ENCODE measurements at regions not wholly inside any gene's neighbourhood (a gene's known extent, or its start where the extent isn't known, plus 50 kb on each side); places are given as distances from the start of the nearest gene placed in this dataset.
"Not testable (repeated sequence)": the region's sequence is repeated elsewhere in the genome, so short reads cannot be mapped to it uniquely, and the experiment has no call there.

DNA sequence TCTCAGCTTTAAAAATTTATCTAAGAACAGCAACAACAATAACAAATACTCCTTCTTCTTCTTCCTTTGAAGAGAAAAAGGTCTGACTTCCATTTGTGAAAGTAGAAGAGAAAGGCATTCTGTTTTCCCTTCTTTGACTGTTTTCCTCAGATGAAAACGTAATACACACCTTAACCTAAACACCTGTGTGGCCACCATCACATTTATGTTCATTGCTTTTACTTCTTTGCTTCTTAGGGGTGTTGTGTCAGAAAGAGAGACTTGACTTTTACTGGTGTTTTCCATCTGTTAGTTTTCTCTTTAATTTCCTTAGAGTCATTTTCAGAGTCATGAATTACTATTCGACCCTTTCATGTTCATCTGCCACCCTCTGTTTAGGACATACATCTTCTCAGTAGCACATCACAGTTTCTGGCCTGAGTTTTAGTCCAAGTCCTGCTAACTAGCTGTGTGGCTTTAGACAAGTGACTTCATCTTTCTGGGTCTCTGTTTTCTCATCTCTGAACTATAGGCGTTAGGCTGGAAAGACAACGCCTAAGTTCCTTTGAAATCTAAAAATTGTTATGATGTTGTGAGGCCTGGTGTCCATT is 283.8 kb downstream of the GATA3 start:
- DNase-seq (ENCODE audit: low read depth), result no peak

- DNase-seq (ENCODE audit: low read depth), result no peak
Observed at GRCh38 chr10:8344756-8345155, 290.3 kb downstream of the GATA3 start.

DNA sequence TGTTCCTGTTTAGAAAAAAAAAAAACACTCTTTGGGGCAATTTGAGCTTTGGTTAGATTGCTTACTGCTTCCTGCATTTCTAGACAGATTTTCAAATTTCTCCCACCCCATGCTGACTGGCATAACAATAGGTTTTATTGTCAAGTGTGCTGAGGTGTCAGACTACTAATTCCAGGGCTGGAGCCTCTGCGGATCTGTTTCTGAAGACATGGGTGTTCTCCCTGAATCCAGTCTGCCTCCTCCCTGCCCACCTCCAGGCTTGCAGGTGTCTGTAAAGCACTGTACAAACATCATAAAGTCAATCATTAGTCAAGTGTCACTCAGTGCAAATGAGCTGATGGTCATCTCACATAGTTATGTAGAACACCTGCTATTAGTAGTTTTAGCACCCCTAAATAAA is 292.4 kb downstream of the GATA3 start:
- no peak for DNase-seq (ENCODE audit: low read depth)

- not testable (repeated sequence) for DNase-seq (ENCODE audit: low read depth)
Observed at GRCh38 chr10:8347614-8348013, 293.1 kb downstream of the GATA3 start.

- DNase-seq (ENCODE audit: low read depth), result no peak
Observed at GRCh38 chr10:8349610-8350249, 295.2 kb downstream of the GATA3 start.

DNA sequence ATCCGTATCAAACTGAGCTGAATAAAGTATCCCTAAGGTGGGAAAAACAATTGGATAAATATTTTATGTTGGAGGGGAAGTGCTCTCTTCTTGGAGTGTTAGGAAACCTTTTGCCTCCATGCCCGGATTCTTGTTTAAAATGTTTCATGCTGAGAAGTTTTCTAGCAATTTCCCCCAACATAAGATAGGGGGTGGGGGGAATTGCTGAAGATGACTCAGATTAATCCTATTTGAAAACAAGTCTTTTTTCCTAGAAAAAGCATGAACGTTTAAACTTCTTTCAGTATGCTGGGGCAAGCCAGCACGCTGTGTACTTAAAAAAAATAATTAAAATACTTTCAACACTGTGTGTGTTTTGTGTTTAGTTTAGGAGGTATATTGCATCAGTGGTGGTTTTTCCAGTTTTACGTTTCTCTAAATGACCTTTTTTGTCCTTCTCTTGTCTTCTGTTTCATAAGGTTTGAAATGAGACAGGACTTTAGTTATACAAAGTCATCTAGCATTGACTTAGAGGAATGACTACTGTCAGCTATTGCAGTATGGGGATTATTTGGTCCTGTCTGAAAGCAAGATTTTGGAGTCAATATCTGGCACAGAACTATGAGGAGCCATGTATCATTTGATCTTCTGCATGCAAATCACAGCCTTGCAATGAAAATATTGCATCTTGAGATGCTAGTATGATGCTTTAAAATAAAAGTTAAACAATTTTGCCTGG is 295.9 kb downstream of the GATA3 start:
- no peak for DNase-seq (ENCODE audit: low read depth)

DNA sequence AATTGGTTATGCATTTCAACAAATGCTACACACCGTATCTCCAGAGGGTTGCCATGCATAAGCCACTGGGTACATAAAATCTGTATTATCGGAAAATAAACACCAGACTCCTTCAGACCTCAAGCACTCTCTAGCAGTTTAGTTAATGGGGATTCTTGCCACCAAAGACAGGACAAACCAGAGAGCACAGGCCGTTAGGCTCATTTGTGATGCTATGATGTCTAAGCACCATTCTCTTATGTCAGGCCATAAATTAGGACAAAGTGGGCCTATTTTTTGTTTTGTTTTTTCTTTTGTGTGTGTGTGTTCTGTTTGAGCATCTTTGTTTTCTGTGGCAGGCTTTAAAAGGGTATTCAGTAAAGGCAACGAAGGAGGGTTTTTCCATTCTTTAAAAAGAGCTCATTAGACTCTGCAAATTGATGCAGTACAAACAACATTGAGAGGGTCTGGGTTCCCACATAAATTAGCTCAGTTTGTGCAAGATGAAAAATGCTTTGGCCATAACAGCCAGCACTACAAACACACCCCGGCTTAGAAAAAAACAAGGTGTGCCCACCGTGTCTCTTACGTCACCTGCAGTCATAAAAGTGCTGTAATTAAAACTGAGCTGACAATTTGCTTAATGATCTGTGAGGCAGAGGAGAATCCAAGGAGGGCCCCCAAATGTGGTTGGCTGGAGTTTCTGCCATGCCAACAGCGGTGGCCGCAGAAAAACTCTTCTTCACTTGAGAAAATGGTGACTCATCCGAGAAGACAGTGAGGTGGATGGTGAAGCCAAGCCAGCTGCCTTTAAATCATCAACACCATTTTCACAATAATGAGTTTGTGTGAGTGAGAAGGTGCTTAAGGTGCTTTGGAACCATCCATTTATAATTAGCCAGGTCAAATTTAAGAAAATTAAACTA is 297.9 kb downstream of the GATA3 start:
- no peak for DNase-seq (ENCODE audit: low read depth)

- DNase-seq (ENCODE audit: low read depth), result no peak
Observed at GRCh38 chr10:8356283-8356682, 301.8 kb downstream of the GATA3 start.

- DNase-seq (ENCODE audit: low read depth), result no peak
Observed at GRCh38 chr10:8359467-8359866, 305.0 kb downstream of the GATA3 start.

DNA sequence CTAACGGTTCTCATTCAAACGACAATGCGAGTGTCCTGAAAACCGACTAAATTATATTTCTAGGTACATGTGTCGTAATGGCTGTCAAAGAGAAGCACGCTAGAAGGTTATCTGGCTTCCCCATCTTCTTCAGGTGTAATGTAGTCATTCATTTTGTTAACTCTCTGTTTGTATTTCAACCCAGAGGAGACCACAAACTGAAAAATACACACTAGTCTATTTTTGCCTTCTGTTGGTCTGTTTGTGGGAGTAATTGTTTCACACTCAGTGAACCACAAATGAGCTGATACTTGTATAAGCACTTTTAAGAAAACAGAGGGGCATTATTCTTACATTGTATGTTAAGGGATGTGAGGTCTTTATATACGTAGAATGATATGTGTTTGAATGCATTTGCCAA is 305.9 kb downstream of the GATA3 start:
- no peak for DNase-seq (ENCODE audit: low read depth)

GRCh38 chr10:8360814-8361509 is 306.5 kb downstream of the GATA3 start:
- no peak for DNase-seq (ENCODE audit: low read depth)

- DNase-seq (ENCODE audit: low read depth), result no peak
Observed at GRCh38 chr10:8361510-8361844, 307.0 kb downstream of the GATA3 start.

- peak; percentile 94 for DNase-seq (ENCODE audit: low read depth)
Observed at GRCh38 chr10:8365935-8366911, 311.7 kb downstream of the GATA3 start.

DNA sequence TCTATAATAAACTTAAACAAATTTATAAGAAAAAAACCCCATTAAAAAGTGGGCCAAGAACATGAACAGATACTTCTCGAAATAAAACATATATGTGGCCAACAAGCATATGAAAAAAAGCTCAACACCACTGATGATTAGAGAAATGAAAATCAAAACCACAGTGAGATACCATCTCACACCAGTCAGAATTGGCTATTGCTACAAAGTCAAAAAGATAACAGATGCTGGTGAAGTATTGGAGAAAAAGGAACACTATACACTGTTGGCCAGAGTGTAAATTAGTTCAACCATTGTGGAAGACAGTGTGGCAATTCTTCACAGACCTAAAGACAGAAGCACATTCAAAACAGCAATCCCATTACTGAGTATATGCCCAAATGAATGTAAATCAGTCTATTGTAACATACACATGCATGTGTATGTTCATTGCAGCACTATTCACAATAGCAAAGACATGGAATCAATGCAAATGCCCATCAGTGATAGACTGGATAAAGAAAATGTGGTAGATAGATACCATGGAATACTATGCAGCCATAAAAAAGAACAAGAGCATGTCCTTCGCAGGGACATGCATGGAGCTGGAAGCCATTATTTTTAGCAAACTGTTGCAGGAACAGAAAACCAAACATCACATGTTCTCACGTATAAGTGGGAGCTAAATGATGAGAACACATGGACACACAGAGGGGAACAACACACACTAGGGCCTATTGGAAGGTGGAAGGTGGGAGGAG is 313.4 kb downstream of the GATA3 start:
- DNase-seq (ENCODE audit: low read depth), result not testable (repeated sequence)

DNA sequence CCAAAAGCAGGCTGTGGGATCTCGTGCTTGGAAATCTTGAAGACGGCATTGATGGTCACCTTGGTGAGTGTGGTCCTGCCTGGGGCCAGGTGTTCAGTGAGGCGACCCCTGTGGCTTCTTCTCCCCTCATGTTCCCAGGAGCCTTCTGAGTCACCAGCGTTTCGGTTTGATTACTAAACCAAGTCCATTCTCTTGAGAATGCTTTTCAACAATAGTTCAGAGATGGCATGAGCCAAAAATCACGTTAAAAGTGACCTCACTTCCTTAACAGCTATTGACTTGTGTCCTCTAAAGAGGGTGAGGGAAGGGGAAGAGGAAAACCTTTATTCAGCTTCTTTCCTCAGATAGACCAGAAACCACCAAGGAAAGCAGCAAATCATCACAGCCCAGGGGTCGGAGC is 315.2 kb downstream of the GATA3 start:
- peak; percentile 61 for DNase-seq (ENCODE audit: low read depth)

- no peak for DNase-seq (ENCODE audit: low read depth)
Observed at GRCh38 chr10:8374334-8374733, 319.8 kb downstream of the GATA3 start.

DNA sequence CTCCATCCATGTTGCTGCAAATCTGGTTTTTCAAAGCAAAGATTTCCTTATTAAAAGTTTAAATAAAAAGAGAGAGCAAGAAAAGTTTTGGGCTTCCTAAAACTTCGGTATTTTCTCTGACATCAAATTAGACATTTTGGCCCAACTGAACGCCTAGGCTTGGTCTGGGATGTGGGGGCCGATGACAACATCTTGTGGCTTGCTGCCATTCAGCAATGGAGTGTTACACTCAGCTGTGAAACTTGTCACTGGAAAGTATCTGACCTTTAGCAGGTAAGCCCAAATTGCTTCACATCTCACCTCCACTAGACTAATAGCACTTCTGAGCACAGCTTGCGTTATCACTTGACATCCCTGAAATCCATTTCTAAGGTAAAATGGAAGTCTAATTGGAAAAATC is 320.6 kb downstream of the GATA3 start:
- DNase-seq (ENCODE audit: low read depth), result no peak

GRCh38 chr10:8378198-8378983 is 323.9 kb downstream of the GATA3 start:
- DNase-seq (ENCODE audit: low read depth), result no peak

Data from Daoy (cell line).